Panc1 (cell line): ENCODE measurements at regions not wholly inside any gene's neighbourhood (a gene's known extent, or its start where the extent isn't known, plus 50 kb on each side); places are given as distances from the start of the nearest gene placed in this dataset.

ENCODE experiments used
- ATAC-seq: fragments of 200-7000 bp; cut with Tn5 transposase; 2 replicates; pipeline ENCODE4 v1.9.1; 2020; ENCODE audit warnings: mild to moderate bottlenecking, moderate library complexity
- BruUV-seq: library from RNA; stranded (reverse); fragments of 400-500 nt; replicated peaks from 2 replicates; lab custom pipeline; 2021; lab: Mats Ljungman, UMichigan
- CTCF ChIA-PET: fragments of 300-600 bp; sonication (Branson Sonifier 250); formaldehyde crosslinking; loops from one replicate; lab custom pipeline; 2022; ENCODE audit warnings: antibody characterized with exemption; lab: Charles Lee
- POLR2A ChIA-PET: fragments of 300-600 bp; sonication (Branson Sonifier 250); formaldehyde crosslinking; loops from one replicate; lab custom pipeline; 2022; ENCODE audit warnings: antibody characterized with exemption; lab: Charles Lee
- DNase-seq: peaks from one replicate; pipeline ENCODE4 v3.0.0-alpha.2; 2010; ENCODE audit warnings: low read depth, low spot score
- H3K27ac ChIP-seq: 2 replicates; pipeline ENCODE4 v1.5.1; 2011; ENCODE audit warnings: mild to moderate bottlenecking, low read length, inconsistent platforms
- H3K27me3 ChIP-seq: fragments of 200-500 bp; sonication (Bioruptor generic); 2 replicates; pipeline ENCODE4 v1.6.0; 2014; ENCODE audit warnings: low read length, inconsistent platforms; ENCODE audit not compliant: control insufficient read depth, insufficient read depth
- H3K36me3 ChIP-seq: fragments of 200-500 bp; sonication (Bioruptor generic); 2 replicates; pipeline ENCODE4 v1.5.1; 2014; ENCODE audit warnings: inconsistent platforms, mild to moderate bottlenecking, low read length, moderate library complexity; ENCODE audit not compliant: control insufficient read depth, insufficient read depth
- H3K4me1 ChIP-seq: 2 replicates; pipeline ENCODE4 v1.5.1; 2011; ENCODE audit warnings: inconsistent platforms, mild to moderate bottlenecking, low read length, moderate library complexity; ENCODE audit not compliant: control insufficient read depth, insufficient read depth
- H3K4me3 ChIP-seq, 2 experiments: 2 replicates each; pipeline ENCODE4 v1.5.1; 2011 to 2012; ENCODE audit warnings: low read depth in 2 of 2, low read length in 2 of 2, mild to moderate bottlenecking in 2 of 2, inconsistent platforms in 1 of 2, moderate library complexity in 1 of 2
- H3K9me3 ChIP-seq: fragments of 200-500 bp; sonication (Bioruptor generic); 2 replicates; pipeline ENCODE4 v1.5.1; 2014; ENCODE audit warnings: low read depth, mild to moderate bottlenecking, inconsistent platforms, low read length, moderate library complexity; ENCODE audit not compliant: control insufficient read depth, insufficient read depth
- CTCF ChIP-seq: fragments of 450-650 bp; IDR thresholded peaks from 2 replicates; pipeline ENCODE4 v1.5.1; 2017; ENCODE audit warnings: mild to moderate bottlenecking
- POLR2AphosphoS5 ChIP-seq: IDR thresholded peaks from 2 replicates; pipeline ENCODE4 v1.6.1; 2012; ENCODE audit warnings: mild to moderate bottlenecking, low read depth, low read length, moderate library complexity
- REST ChIP-seq, 2 experiments: IDR thresholded peaks; 2 replicates each; pipeline ENCODE4 v1.6.1; 2011 to 2012; ENCODE audit warnings: low read depth in 2 of 2, control low read depth in 1 of 2, low read length in 1 of 2, mild to moderate bottlenecking in 1 of 2, moderate library complexity in 1 of 2; ENCODE audit not compliant: insufficient read depth in 1 of 2
- SIN3A ChIP-seq: IDR thresholded peaks from 2 replicates; pipeline ENCODE4 v1.6.1; 2012; ENCODE audit warnings: low read depth, mild to moderate bottlenecking, low read length, moderate library complexity, borderline replicate concordance; ENCODE audit not compliant: insufficient read depth
- TCF7L2 ChIP-seq: IDR thresholded peaks from 2 replicates; pipeline ENCODE4 v1.6.1; 2011; ENCODE audit warnings: mild to moderate bottlenecking, low read depth, low read length, inconsistent platforms
- in situ Hi-C: cut with HindIII; loops from 2 replicates; pipeline ENCODE4 v1.10.0; 2016; ENCODE audit warnings: low sequenced_read_pairs, low pct_unique_long_range_greater_than_20kb
- intact Hi-C: fragments of 100-400 bp; cut with micrococcal nuclease; formaldehyde crosslinking; loops from one replicate; pipeline ENCODE4 v1.10.0; 2022; ENCODE audit not compliant: unreplicated experiment

DNA sequence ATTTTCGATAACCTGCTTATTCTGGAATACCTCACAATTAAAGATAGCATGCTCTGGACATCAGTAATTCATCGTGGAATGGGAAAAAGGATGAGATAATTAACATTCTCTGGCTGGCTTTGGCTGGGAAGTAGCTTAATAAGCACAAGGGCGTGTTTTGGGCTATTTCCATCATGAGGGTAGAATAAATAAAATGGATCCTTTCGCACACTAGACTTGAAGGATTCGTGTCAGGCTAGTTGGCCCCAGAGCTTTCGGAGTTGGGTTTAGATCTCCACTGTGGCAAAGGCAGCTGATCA is 151.2 kb upstream of the ADRA1B start:
- no peaks in the 10 kb centered on the region for H3K9me3 ChIP-seq
- H3K4me1 ChIP-seq: no peaks in the 10 kb centered on the region
- no peak overlapping the region for H3K4me3 ChIP-seq
- BruUV-seq: no TSS peak
- no peak for ATAC-seq
- CTCF ChIA-PET: no interaction called here
- H3K27ac ChIP-seq: no peak overlapping the region
- TF ChIP-seq SIN3A (no peak), TCF7L2 (no peak), POLR2AphosphoS5 (no peak), REST (IDR thresholded peaks at IDR 0.05; ENCODE audit: insufficient read depth in 1 of 2, low read depth in 2 of 2, low read length in 1 of 2) (no peak), CTCF (no peak)
- POLR2A ChIA-PET: no interaction called here
- intact Hi-C loops: loop anchor here (10.0 kb wide), 1 partner anchor 1610 kb away; no protein-coding TSS in a partner anchor
- H3K36me3 ChIP-seq: no peaks in the 10 kb centered on the region
- H3K27me3 ChIP-seq: no peaks in the 10 kb centered on the region
- in situ Hi-C loops: no loop called here
- no peak for DNase-seq

GRCh38 chr5:159765760-159766517 is 150.3 kb upstream of the ADRA1B start:
- no TSS peak for BruUV-seq
- DNase-seq (no peak), ATAC-seq (no peak)
- ChIA-PET POLR2A (no interaction called here), CTCF (no interaction called here)
- Histone ChIP-seq H3K4me1 (no peaks in the 10 kb centered on the region), H3K9me3 (no peaks in the 10 kb centered on the region), H3K27me3 (no peaks in the 10 kb centered on the region), H3K36me3 (no peaks in the 10 kb centered on the region), H3K4me3 (no peak overlapping the region), H3K27ac (no peak overlapping the region)
- TF ChIP-seq SIN3A: no peak
- TF ChIP-seq CTCF: no peak
- TF ChIP-seq POLR2AphosphoS5: no peak
- TF ChIP-seq TCF7L2: no peak
- TF ChIP-seq REST (IDR thresholded peaks at IDR 0.05; ENCODE audit: insufficient read depth in 1 of 2, low read depth in 2 of 2, low read length in 1 of 2): no peak
- in situ Hi-C loops: no loop called here
- intact Hi-C loops: loop anchor here (10.0 kb wide), 1 partner anchor 1611 kb away; no protein-coding TSS in a partner anchor
